ENCODE measurements at regions not wholly inside any gene's neighbourhood (a gene's known extent, or its start where the extent isn't known, plus 50 kb on each side); places are given as distances from the start of the nearest gene placed in this dataset.

GRCh38 chr15:36529296-36530011 lies 50.0 kb upstream of the CDIN1 start:
- TF ChIP-seq, protein P1, sequence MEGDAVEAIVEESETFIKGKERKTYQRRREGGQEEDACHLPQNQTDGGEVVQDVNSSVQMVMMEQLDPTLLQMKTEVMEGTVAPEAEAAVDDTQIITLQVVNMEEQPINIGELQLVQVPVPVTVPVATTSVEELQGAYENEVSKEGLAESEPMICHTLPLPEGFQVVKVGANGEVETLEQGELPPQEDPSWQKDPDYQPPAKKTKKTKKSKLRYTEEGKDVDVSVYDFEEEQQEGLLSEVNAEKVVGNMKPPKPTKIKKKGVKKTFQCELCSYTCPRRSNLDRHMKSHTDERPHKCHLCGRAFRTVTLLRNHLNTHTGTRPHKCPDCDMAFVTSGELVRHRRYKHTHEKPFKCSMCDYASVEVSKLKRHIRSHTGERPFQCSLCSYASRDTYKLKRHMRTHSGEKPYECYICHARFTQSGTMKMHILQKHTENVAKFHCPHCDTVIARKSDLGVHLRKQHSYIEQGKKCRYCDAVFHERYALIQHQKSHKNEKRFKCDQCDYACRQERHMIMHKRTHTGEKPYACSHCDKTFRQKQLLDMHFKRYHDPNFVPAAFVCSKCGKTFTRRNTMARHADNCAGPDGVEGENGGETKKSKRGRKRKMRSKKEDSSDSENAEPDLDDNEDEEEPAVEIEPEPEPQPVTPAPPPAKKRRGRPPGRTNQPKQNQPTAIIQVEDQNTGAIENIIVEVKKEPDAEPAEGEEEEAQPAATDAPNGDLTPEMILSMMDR (IDR thresholded peaks at IDR 0.05; ENCODE audit: borderline replicate concordance, extremely low read depth, low read length, poor library complexity, severe bottlenecking): no peak
- TF ChIP-seq EZH2 (IDR thresholded peaks at IDR 0.05; ENCODE audit: borderline replicate concordance, low read depth, low read length, severe bottlenecking): no peak

Measured in DND-41 (cell line).